NCI-H128 (cell line): ENCODE measurements at regions not wholly inside any gene's neighbourhood (a gene's known extent, or its start where the extent isn't known, plus 50 kb on each side); places are given as distances from the start of the nearest gene placed in this dataset.

ENCODE experiments used
- DNase-seq: peaks from one replicate; lab custom pipeline; 2025; ENCODE audit not compliant: unreplicated experiment; lab: John Stamatoyannopoulos, UW

- DNase-seq, result no peak
These were observed 58.1 kb upstream of the TJP1 start for GRCh38 chr15:29880341-29880740.

GRCh38 chr15:29874977-29875376 lies 52.7 kb upstream of the TJP1 start:
- no peak for DNase-seq

GRCh38 chr15:29873947-29874411 lies 51.7 kb upstream of the TJP1 start:
- no peak for DNase-seq

- no peak for DNase-seq
These were observed 51.0 kb upstream of the TJP1 start for GRCh38 chr15:29873264-29873663.

- no peak for DNase-seq
These were observed 50.4 kb upstream of the TJP1 start for GRCh38 chr15:29872716-29873115.
